GM21528 (cell line): ENCODE measurements at regions not wholly inside any gene's neighbourhood (a gene's known extent, or its start where the extent isn't known, plus 50 kb on each side); places are given as distances from the start of the nearest gene placed in this dataset.
"Not testable (repeated sequence)": the region's sequence is repeated elsewhere in the genome, so short reads cannot be mapped to it uniquely, and the experiment has no call there.

ENCODE experiments used
- ATAC-seq: cut with Tn5 transposase; IDR thresholded peaks from one replicate; pipeline ENCODE4 v1.9.1; 2021; ENCODE audit warnings: mild to moderate bottlenecking, moderate library complexity; ENCODE audit not compliant: unreplicated experiment, low FRiP score

GRCh38 chr1:157411064-157411463, 141.3 kb downstream of the FCRL5 start:
- ATAC-seq = no peak

DNA sequence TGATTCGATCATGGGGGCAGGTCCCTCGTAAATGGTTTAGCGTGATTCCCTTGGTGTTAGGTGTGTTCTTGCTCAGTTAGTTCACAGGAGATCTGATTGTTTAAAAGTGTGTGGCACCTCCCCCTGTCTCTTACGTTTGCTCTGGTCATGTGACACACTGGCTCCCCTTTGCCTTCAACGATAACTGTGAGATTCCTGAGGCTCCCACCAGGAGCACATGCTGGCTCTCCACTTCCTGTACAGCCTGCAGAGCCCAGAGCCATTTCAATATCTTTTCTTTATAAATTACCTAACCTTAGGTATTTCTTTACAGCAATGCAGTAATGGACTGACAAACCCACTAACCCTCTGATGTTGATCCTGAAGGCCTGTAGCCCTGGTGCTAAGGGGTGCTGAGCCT, 141.9 kb downstream of the FCRL5 start:
- ATAC-seq = no peak

- no peak for ATAC-seq
These were observed 142.4 kb downstream of the FCRL5 start for GRCh38 chr1:157409927-157410326.

GRCh38 chr1:157407917-157408525, 144.3 kb downstream of the FCRL5 start:
- no peak for ATAC-seq

GRCh38 chr1:157407367-157407766, 144.9 kb downstream of the FCRL5 start:
- ATAC-seq = no peak

- no peak for ATAC-seq
These were observed 146.7 kb downstream of the FCRL5 start for GRCh38 chr1:157405662-157406061.

GRCh38 chr1:157404614-157405013, 147.7 kb downstream of the FCRL5 start:
- ATAC-seq = no peak

- peak; percentile 40 for ATAC-seq
These were observed 148.2 kb downstream of the FCRL5 start for GRCh38 chr1:157404063-157404501.

DNA sequence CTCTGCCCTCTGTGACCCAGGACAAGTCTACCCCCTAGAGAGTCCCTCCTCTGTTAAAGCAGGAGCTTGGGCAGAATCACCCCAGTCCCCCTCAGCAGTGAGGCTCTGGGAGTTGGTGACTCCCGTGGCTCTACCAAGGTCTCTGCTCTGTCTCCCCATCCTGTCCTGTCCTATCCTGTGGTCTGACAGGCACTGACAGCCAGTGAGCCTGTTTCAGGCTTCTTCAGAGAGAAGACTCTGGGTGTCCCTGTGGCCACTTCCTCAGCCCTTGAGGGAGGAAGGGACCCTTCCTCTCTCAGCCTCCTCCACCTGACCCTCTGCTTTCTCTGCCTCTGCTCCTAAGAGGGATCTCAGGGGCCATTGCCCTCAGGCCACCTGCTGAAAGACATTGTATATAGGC, 148.7 kb downstream of the FCRL5 start:
- peak; percentile 49 for ATAC-seq

- peak; percentile 69 for ATAC-seq
These were observed 149.1 kb downstream of the FCRL5 start for GRCh38 chr1:157403203-157403602.

GRCh38 chr1:157400766-157401165, 151.5 kb downstream of the FCRL5 start:
- no peak for ATAC-seq

- peak; percentile 51 for ATAC-seq
These were observed 152.3 kb downstream of the FCRL5 start for GRCh38 chr1:157399984-157400382.

- no peak for ATAC-seq
These were observed 152.9 kb downstream of the FCRL5 start for GRCh38 chr1:157399343-157399983.

GRCh38 chr1:157390651-157391050, 161.7 kb downstream of the FCRL5 start:
- ATAC-seq = no peak

DNA sequence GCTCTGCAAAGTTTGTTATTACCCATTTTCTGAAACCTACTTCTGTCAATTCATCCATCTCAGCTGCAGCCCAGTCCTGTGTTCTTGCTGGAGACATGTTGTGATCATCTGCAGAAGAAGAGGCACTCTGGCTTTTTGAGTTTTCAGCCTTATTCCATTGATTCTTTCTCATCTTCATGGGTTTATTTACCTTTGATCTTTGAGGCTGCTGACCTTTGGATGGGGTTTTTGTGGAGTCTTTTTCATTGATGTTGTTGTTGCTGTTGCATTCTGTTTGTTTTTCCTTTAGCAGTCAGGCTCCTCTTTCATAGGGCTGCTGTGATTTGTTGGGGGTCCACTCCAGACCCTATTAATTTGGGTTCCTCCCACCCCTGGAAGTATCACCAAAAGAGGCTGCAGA, 164.3 kb downstream of the FCRL5 start:
- ATAC-seq = no peak

DNA sequence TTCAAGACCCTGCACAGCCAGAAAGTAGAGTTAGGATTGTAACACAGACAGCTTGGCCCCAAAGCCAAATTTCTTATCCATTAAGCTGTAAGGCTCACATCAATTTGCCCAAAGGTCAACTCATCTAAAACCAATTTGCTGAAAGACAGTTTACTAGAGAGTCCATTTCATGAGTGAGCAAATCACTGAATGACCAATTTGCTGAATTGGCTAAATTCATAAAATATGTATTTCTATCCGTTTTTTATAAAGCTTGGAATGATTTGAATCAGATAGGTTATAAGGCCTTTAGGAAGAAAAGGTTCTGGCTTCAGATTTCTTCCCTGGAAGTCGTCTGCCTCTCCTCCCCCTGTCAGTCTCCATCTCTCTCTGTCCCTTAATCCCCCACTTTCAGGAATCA, 168.1 kb downstream of the FCRL5 start:
- ATAC-seq = no peak

DNA sequence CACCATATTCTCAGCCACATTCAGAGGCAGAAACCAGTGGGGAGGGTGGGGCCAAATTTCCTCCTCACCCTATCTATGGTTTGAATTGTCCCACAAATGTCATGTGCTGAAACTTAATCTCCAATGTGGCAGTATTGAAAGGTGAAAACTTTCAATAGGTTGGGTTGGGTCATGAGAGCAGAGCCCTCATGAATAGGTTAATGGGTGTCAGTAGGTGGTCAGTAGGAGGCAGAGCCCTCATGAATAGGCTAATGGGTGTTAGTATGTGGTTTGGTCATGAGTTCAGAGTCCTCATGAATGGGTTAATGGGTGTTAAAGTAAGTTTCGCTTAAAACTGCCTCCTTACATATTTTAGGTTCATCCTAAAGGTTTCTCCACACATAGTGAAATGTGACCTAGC, 170.0 kb downstream of the FCRL5 start:
- no peak for ATAC-seq

DNA sequence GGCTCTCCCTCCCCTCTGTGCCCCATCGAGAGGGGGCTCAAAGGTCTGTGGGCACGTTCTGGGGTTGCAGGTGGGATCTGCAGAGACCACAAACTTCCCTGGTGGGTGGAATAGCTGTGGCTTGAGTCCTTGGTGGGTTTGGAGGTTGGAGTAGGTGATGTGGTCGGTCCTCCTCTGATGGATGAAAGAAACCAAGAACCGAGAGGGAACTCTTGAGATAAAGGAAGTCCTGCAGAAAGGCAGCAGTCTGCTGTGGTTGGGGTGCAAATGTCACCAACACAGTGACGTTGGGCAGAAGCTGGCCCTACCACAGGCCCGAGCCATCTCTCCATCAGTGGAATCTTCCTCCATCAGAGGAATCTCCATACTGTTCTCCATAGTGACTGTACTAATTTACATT, 171.8 kb downstream of the FCRL5 start:
- no peak for ATAC-seq

DNA sequence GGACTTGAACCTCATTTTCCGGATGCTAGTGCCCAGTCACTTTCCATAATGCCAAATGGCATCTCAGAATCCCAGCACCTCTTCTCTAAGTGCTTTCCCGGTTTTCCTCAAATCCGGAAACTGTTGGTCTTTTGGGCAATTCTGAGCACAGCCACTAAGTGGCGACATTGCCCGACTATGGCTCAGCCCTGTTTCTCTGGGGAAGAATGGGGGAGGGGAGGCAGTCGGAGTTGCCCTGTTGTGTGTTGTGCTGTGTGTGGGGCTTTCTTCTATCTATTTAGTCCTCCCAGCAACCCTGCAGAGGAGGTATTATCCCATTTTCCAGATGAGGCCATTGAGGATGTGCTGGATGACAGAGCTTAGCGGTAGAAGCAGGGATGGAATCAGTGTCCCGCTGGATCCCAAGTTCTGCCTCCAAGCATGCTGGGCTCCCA, 175.0 kb downstream of the FCRL5 start:
- not testable (repeated sequence) for ATAC-seq

GRCh38 chr1:157376681-157377080, 175.6 kb downstream of the FCRL5 start:
- ATAC-seq = no peak

- not testable (repeated sequence) for ATAC-seq
These were observed 180.0 kb downstream of the FCRL5 start for GRCh38 chr1:157372311-157372710.

- no peak for ATAC-seq
These were observed 180.5 kb downstream of the FCRL5 start for GRCh38 chr1:157371826-157372225.
